NT2/D1 (cell line): ENCODE measurements at regions not wholly inside any gene's neighbourhood (a gene's known extent, or its start where the extent isn't known, plus 50 kb on each side); places are given as distances from the start of the nearest gene placed in this dataset.

Experiments
- SUZ12 ChIP-seq: IDR thresholded peaks from 2 replicates; pipeline ENCODE4 v1.6.1; 2011; ENCODE audit not compliant: insufficient read length, insufficient read depth; ENCODE audit errors: extremely low read depth
- YY1 ChIP-seq: IDR thresholded peaks from 2 replicates; pipeline ENCODE4 v1.6.1; 2011; ENCODE audit not compliant: insufficient read length, insufficient read depth
- ZNF274 ChIP-seq: IDR thresholded peaks from 2 replicates; pipeline ENCODE4 v1.6.1; 2011; ENCODE audit warnings: mild to moderate bottlenecking, low read depth, low read length

GRCh38 chr9:87402537-87402936 lies 95.1 kb upstream of the DAPK1 start:
- TF ChIP-seq YY1, result no peak
- TF ChIP-seq ZNF274, result no peak
- TF ChIP-seq SUZ12, result no peak
